SJCRH30 (cell line): ENCODE measurements at regions not wholly inside any gene's neighbourhood (a gene's known extent, or its start where the extent isn't known, plus 50 kb on each side); places are given as distances from the start of the nearest gene placed in this dataset.

Experiments
- DNase-seq, 2 experiments: peaks; one replicate each; pipeline ENCODE4 v3.0.0-alpha.2; 2015 to 2020
- H3K27ac ChIP-seq: fragments of 250-450 bp; sonication (Bioruptor Pico); 2 replicates; pipeline ENCODE4 v1.5.1; 2020; ENCODE audit warnings: mild to moderate bottlenecking, moderate library complexity
- H3K27me3 ChIP-seq: fragments of 250-450 bp; sonication (Bioruptor Pico); 2 replicates; pipeline ENCODE4 v1.5.1; 2020; ENCODE audit warnings: mild to moderate bottlenecking, moderate library complexity
- H3K36me3 ChIP-seq: fragments of 250-450 bp; sonication (Bioruptor Pico); 2 replicates; pipeline ENCODE4 v1.5.1; 2020; ENCODE audit warnings: mild to moderate bottlenecking, moderate library complexity
- H3K4me1 ChIP-seq: fragments of 250-450 bp; sonication (Bioruptor Pico); 2 replicates; pipeline ENCODE4 v1.5.1; 2020; ENCODE audit warnings: mild to moderate bottlenecking, moderate library complexity
- H3K4me3 ChIP-seq: fragments of 250-450 bp; sonication (Bioruptor Pico); 2 replicates; pipeline ENCODE4 v1.5.1; 2020; ENCODE audit warnings: mild to moderate bottlenecking, moderate library complexity
- H3K9me3 ChIP-seq: fragments of 250-450 bp; sonication (Bioruptor Pico); replicated peaks from 2 replicates; pipeline ENCODE4 v1.5.1; 2020; ENCODE audit warnings: mild to moderate bottlenecking, moderate library complexity

DNA sequence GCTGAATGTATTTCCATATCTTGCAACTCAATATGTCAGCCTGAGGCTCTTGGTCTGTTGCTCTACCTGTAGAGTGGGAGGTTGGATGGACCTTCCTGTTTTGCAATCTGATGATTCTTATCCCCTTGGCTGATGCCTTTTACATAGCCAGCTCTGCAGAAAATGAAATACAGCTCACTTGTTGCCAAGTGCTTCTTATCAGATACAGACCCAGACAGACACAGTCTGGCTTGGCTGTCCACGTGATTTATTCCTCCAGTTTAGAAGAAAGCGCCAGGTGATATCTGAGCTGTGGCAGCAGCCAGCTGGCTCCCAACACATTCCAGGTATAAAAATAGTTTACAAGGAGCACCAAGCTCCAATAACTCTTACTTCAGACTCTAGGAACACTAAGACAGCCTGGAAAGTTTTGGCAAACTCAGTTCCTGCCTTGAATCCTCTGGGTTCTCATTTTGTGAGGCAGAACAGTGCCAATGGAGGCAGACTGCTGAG is 479.2 kb upstream of the USP24 start:
- no peaks in the 10 kb centered on the region; the same call in 1 of the 2 replicates for H3K4me1 ChIP-seq
- no peak for DNase-seq
- no peak overlapping the region for H3K27ac ChIP-seq
- no peaks in the 10 kb centered on the region for H3K36me3 ChIP-seq
- H3K4me3 ChIP-seq: no peak overlapping the region
- H3K27me3 ChIP-seq: 0 out of 2 replicates have a peak, but pooled peaks cover 2% of the 10 kb centered on the region
- H3K9me3 ChIP-seq: no peaks in the 10 kb centered on the region

DNA sequence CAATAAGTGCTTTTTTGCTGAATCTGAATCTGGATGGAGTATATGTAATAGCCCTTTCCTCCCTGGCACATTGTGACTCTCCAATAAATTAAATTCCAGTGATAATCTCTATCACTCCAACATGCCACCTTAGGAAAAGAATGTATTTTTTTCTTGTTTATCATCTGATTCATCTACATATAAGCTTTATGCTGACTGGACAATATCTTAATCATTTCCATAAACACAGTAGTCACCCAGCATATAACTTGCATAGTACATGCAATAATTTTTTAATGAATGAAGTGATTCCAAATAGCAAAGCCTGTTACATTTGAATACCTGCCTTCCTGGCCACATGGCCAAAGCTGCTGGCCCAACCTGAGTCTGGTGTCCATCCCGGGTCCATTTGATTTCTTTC is 477.6 kb upstream of the USP24 start:
- H3K9me3 ChIP-seq: no peaks in the 10 kb centered on the region
- H3K4me3 ChIP-seq: no peak overlapping the region
- no peak for DNase-seq
- H3K27ac ChIP-seq: no peak overlapping the region
- no peaks in the 10 kb centered on the region for H3K27me3 ChIP-seq
- H3K4me1 ChIP-seq: no peaks in the 10 kb centered on the region; the same call in 1 of the 2 replicates
- H3K36me3 ChIP-seq: no peaks in the 10 kb centered on the region

DNA sequence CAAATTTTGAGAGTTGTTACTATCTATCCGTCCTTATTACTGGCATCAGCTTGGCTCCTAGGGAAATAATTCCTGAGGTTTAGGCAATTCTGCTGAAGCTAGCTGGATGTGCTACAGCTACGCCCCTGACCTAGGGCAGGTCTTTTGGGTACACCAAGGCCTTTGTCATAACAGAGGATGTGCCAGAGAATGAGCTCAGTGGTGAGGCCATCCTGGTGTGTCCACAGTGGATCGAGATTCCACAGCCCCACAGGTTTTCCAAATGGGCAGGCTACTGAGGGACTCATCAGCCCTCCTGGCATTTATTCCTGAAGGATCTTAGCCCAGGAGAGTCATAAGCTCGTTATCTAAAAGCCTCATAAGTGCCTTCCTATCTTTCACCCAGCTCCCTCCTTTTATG is 475.2 kb upstream of the USP24 start:
- Histone ChIP-seq H3K27ac (no peak overlapping the region), H3K4me1 (no peaks in the 10 kb centered on the region), H3K9me3 (no peaks in the 10 kb centered on the region), H3K4me3 (no peak overlapping the region), H3K27me3 (no peaks in the 10 kb centered on the region; the same call in 1 of the 2 replicates), H3K36me3 (no peaks in the 10 kb centered on the region)
- no peak for DNase-seq

DNA sequence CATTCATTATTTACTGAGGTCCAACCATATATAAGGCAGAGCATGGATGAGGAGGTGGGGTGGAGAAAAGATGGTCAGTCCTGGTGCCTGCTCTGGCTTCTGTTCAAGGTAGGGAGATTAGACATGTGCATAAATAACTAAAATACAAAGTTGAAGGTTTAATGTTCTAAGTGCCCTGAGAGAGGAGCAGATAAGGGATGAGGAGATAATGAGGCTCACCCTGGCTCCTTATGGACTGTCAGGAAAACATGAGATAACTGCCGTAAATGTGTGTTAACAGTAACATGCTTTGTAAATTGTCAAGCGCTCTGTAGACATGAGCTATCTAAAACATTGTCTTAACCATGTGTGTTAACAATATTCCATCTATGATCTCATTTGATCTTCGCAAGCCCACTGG is 474.6 kb upstream of the USP24 start:
- no peak for DNase-seq
- H3K9me3 ChIP-seq: no peaks in the 10 kb centered on the region
- no peaks in the 10 kb centered on the region for H3K36me3 ChIP-seq
- no peak overlapping the region for H3K27ac ChIP-seq
- H3K27me3 ChIP-seq: no peaks in the 10 kb centered on the region; the same call in 1 of the 2 replicates
- no peak overlapping the region for H3K4me3 ChIP-seq
- no peaks in the 10 kb centered on the region for H3K4me1 ChIP-seq

DNA sequence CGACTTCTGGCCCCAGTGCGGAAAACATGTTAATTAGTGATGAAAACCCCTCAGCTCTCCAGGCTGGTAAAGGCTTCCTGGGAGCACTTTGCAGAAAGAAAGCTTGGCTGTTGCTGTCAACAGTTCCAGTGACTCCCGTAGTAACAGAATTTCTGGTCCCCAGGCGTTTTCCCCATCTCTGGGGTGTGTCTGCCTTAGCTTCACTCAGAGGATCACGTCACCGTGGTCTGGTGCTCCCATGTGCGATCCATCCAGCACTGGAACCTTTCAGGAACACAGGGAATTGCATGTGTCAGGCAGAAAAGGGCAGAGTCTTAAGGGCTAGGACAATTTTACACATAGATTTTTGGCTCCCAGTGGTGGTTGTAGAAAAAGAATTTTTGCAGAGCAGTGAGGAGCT is 470.4 kb upstream of the USP24 start:
- no peaks in the 10 kb centered on the region for H3K36me3 ChIP-seq
- no peaks in the 10 kb centered on the region for H3K4me1 ChIP-seq
- H3K27me3 ChIP-seq: peaks cover 3% of the 10 kb centered on the region; the same call in 1 of the 2 replicates
- no peak overlapping the region for H3K27ac ChIP-seq
- DNase-seq: no peak
- no peaks in the 10 kb centered on the region; the same call in 1 of the 2 replicates for H3K9me3 ChIP-seq
- no peak overlapping the region for H3K4me3 ChIP-seq

DNA sequence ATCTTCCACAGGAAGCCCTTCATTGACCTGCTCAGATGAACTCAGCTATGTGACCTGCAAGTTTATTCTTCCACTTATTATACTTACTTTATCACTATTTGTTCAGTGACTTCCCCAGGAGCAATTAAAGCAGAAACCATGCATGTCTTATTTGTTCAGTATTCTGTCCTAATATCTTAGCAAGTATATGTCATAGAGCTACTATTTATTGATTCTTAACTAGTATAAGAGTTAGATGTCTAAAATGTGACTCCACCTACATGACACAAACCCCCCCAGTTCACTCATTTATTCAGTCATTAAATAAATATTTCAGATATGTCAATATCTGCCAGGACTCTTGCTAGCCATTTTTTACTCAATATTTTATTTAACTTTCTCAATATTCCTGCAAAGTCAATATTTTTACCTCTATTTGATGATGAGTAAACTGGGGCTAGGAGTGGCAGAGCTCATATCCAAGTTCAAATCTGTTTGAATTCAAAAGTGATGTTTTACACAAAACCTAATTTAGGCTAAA is 469.0 kb upstream of the USP24 start:
- no peak for DNase-seq
- Histone ChIP-seq H3K9me3 (no peaks in the 10 kb centered on the region; the same call in 1 of the 2 replicates), H3K27ac (no peak overlapping the region), H3K4me3 (no peak overlapping the region), H3K36me3 (no peaks in the 10 kb centered on the region), H3K27me3 (peaks cover 3% of the 10 kb centered on the region; the same call in 1 of the 2 replicates), H3K4me1 (no peaks in the 10 kb centered on the region)

DNA sequence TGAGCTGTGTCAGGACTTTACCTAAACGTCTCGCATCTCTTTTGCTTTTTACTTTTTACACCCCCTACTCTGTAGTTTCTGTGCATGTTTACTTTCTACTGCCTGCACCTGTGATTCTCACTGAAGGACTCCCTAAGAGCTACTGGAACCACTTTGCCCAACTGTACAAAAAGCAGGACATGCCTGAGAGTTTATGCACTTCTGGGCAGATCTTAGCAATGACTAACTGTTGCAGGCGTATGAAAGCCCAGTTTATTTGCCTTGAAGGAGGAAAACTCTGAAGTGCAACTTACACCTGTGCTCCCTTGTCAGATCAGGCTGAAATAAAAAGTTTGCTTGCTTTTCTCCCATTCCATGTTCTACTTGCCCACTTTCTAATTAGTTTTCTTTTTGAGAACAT is 467.0 kb upstream of the USP24 start:
- no peak for DNase-seq

DNA sequence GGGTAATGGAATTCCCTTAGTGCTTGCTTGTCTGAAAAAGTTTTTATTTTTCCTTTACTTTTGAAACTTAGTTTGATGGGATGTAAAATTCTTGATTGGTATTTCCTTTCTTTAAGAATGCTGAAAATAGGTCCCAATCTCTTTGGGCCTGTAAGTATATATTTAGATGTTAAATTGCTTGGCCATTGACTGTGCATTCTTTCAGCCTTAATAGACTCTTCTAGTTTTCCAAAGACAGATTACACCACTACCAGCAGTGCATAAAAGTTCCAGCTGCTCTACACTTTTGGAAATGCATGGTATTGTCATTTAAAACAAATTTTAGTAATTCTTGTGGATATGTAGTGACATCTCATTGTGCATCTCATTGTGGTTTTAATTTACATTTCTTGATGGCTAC is 464.8 kb upstream of the USP24 start:
- no peak overlapping the region for H3K27ac ChIP-seq
- DNase-seq: no peak

More for the DNA sequence above, 467.0 kb upstream of the USP24 start:
- Histone ChIP-seq H3K4me1 (no peaks in the 10 kb centered on the region), H3K9me3 (no peaks in the 10 kb centered on the region; the same call in 1 of the 2 replicates), H3K27me3 (peaks cover 3% of the 10 kb centered on the region; the same call in 1 of the 2 replicates), H3K36me3 (no peaks in the 10 kb centered on the region), H3K4me3 (no peak overlapping the region), H3K27ac (no peak overlapping the region)

DNA sequence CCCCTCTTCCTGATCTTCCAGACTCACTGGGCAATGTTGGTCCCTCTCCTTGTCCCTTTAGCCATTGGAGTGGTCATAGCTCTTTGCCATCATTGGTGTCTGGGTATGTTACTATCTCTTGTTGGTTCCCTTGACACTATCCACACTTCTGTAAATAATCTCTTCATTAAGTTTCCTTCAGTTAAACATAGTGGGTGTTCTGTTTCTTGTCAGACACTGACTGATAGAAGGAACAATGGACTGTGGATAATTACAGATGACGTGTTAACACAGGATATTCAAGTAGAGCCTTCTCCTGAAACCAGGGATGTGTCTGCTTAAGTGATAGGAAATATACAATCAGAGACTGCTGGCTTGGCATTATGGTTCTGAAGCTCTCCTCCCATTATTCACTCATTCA is 458.3 kb upstream of the USP24 start:
- Histone ChIP-seq H3K9me3 (no peaks in the 10 kb centered on the region), H3K4me3 (no peak overlapping the region), H3K4me1 (no peaks in the 10 kb centered on the region), H3K36me3 (no peaks in the 10 kb centered on the region), H3K27ac (no peak overlapping the region), H3K27me3 (no peaks in the 10 kb centered on the region)
- DNase-seq: no peak

More for the DNA sequence above, 464.8 kb upstream of the USP24 start:
- H3K4me1 ChIP-seq: no peaks in the 10 kb centered on the region
- H3K9me3 ChIP-seq: no peaks in the 10 kb centered on the region; the same call in 1 of the 2 replicates
- no peaks in the 10 kb centered on the region for H3K36me3 ChIP-seq
- H3K27me3 ChIP-seq: peaks cover 3% of the 10 kb centered on the region; the same call in 1 of the 2 replicates
- H3K4me3 ChIP-seq: no peak overlapping the region

DNA sequence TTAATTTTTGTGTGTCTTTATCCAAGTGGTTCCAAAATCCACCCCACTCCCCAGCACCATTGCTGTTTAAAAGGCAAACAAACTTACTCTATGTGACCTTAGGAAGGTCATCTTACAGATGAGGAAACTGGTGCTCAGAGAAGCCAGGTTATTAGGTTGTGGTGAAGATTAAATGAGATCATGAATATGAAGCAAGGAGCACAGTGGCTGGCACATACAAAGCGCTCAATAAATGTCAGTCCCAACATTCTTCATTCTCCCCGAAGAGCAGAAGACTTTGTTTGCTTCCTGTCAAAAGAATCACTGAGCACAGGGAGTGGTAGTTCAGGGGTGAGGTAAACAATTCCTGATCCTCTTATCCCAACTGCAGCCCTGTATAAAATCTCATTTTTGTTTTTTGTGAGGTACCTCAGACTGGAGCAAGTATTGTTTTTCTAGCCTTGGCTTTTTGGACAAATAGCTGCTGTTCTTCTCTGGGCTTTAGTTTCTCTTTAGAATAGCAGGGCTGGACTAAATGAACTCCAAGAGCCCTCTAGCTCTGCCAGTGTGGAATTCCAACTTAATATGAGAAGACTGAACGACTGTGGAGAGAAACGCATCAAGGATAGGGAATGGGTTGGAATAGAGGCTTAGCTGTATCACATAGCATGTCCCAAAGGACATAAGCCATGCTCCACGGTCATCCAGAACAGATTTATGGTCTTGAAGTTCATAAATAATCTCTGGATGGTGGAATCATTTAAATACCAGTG is 455.3 kb upstream of the USP24 start:
- no peak overlapping the region for H3K4me3 ChIP-seq
- no peak for DNase-seq

DNA sequence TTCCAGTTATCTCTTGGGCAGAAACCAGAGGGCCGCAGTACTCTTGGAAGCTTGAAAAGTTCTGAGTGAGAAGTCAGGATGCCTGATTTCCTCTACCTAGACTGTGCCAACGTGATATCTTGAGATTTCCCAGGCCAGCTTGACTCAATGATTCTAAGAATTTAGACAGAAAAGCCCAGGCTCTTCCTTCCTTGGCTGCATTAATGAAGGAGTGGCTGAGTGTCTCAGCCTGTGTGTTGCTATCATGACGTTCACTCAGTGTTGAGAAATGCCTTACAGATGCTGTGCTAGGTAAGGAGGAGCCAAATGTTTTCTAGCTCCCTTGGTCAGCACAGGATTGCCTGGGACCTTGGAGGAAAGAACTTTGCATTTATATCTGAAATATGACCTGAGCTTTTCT is 454.1 kb upstream of the USP24 start:
- no peaks in the 10 kb centered on the region for H3K4me1 ChIP-seq
- no peaks in the 10 kb centered on the region for H3K36me3 ChIP-seq
- H3K9me3 ChIP-seq: no peaks in the 10 kb centered on the region
- H3K27ac ChIP-seq: no peak overlapping the region
- no peaks in the 10 kb centered on the region for H3K27me3 ChIP-seq
- no peak for DNase-seq
- H3K4me3 ChIP-seq: no peak overlapping the region

More for the DNA sequence above, 455.3 kb upstream of the USP24 start:
- Histone ChIP-seq H3K36me3 (no peaks in the 10 kb centered on the region), H3K27ac (no peak overlapping the region), H3K27me3 (no peaks in the 10 kb centered on the region), H3K9me3 (no peaks in the 10 kb centered on the region), H3K4me1 (no peaks in the 10 kb centered on the region)

DNA sequence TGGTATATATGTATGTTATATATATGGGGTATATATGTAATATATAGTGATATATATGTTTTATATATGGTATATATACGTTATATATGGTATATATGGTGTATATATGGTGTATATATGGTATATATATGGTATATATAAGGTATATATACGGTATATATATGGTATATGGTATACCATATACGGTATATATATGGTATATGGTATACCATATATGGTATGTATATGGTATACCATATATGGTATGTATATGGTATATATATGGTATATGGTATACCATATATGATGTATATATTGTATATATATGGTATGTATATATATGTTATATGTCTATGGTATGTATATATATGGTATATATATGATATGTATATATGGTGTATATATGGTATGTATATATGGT is 447.7 kb upstream of the USP24 start:
- no peak for DNase-seq
- Histone ChIP-seq H3K4me1 (no peaks in the 10 kb centered on the region), H3K4me3 (no peak overlapping the region), H3K27ac (no peak overlapping the region), H3K27me3 (no peaks in the 10 kb centered on the region), H3K9me3 (no peaks in the 10 kb centered on the region), H3K36me3 (no peaks in the 10 kb centered on the region)

DNA sequence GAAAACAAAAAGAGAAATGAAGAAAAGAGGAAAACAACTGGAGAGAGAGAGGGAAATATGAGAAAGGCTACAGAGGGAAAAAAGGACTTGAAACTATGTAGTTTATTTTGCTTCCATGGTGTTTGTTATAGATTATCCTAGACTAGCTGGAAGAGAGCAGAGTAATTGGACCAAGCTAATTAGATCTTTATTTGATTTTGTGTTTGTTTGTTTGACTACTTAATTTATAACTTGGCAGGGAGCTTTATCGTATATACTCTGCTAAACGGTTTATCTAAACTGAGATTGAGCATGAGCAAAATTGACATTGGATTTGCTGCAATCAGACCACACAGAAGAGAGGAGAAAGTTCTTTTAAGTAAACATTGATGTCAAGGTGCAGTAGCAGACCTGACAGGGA is 443.8 kb upstream of the USP24 start:
- no peaks in the 10 kb centered on the region for H3K9me3 ChIP-seq
- no peaks in the 10 kb centered on the region for H3K4me1 ChIP-seq
- no peak for DNase-seq
- H3K27ac ChIP-seq: no peak overlapping the region
- H3K36me3 ChIP-seq: no peaks in the 10 kb centered on the region
- no peaks in the 10 kb centered on the region for H3K27me3 ChIP-seq
- no peak overlapping the region for H3K4me3 ChIP-seq

DNA sequence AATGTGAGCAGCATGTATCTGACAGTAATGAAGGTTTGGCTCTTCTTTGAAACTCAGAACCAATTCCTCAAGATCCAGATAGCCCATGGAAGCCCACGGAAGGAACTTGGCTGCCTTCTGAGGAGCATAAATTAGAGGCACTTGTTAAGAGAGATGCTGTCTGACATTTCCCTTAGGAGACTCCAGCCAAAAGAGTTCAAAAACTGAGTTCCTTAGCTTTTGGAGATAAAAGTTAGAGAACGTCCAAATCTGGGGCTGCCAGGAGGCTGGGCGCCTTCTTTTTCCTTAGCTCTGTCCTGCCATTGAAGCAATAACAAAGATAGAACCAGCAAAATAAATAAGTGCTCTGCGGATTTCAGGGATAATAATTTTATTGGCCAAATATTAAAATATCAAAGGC is 439.6 kb upstream of the USP24 start:
- Histone ChIP-seq H3K9me3 (no peaks in the 10 kb centered on the region), H3K4me1 (no peaks in the 10 kb centered on the region), H3K27me3 (no peaks in the 10 kb centered on the region), H3K4me3 (no peak overlapping the region), H3K36me3 (no peaks in the 10 kb centered on the region), H3K27ac (no peak overlapping the region)
- DNase-seq: no peak

DNA sequence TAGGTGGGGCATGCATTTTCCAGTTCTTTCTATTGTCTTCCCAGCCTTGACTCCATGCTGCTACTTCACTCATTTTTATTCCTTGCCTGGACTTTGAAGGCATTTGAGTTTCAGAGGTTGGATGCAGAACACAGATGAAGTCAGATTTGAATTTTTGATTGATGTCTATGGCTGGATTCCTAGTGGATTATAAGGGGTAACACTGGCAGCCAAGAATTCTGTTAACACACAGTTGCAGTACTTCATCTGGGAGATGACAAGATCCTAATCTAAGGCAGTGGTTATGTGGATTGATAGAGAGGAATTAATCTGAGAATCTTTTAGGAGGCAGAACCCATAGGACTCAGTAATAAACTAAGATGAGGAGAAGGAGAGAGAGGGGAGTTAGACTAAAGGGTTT is 439.0 kb upstream of the USP24 start:
- DNase-seq: no peak
- no peaks in the 10 kb centered on the region for H3K4me1 ChIP-seq
- no peaks in the 10 kb centered on the region for H3K27me3 ChIP-seq
- no peak overlapping the region for H3K4me3 ChIP-seq
- H3K36me3 ChIP-seq: no peaks in the 10 kb centered on the region
- no peak overlapping the region for H3K27ac ChIP-seq
- H3K9me3 ChIP-seq: no peaks in the 10 kb centered on the region
